AG04449 (cell line): ENCODE measurements at regions not wholly inside any gene's neighbourhood (a gene's known extent, or its start where the extent isn't known, plus 50 kb on each side); places are given as distances from the start of the nearest gene placed in this dataset.

Experiments used
- CTCF ChIA-PET: fragments of 350-600 bp; formaldehyde crosslinking; extraction: SDS; loops from one replicate; lab custom pipeline; 2021; ENCODE audit warnings: antibody characterized with exemption; lab: Yijun Ruan, JAX
- POLR2A ChIA-PET: fragments of 400-600, 350-600 bp; formaldehyde crosslinking; extraction: SDS; loops from one replicate; lab custom pipeline; 2020; ENCODE audit warnings: antibody characterized with exemption, inconsistent platforms; lab: Yijun Ruan, JAX
- DNase-seq: peaks from one replicate; pipeline ENCODE4 v3.0.0-alpha.2; 2010; ENCODE audit warnings: low read depth, low spot score
- H3K4me3 ChIP-seq: 2 replicates; pipeline ENCODE4 v1.5.1; 2011; ENCODE audit warnings: low read depth, mild to moderate bottlenecking, control low read depth, low read length
- TF ChIP-seq, protein P1 (sequence below): IDR thresholded peaks from one replicate; pipeline ENCODE4 v1.5.1; 2011; ENCODE audit warnings: mild to moderate bottlenecking, moderate library complexity, low read length, control low read depth, inconsistent platforms; ENCODE audit not compliant: insufficient read depth; ENCODE audit errors: missing control alignments

DNA sequence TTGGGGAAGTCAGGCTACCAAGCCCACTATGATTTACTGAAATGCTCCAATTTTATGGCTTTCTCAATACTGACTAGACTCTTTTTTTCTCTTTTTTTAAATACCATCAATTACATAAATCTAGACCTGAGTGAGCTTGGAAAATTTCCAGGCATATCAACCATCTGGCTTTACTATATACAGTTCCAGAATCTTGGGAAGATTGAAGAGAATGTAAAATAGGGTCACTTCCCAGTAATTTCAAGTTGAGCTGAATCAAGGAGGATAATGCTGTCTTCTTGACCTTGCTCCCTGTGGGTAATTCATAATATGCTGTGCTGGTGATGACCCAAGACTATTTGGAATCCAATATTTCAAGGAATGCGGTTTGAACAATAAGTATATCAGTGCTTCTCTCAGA lies 108.1 kb downstream of the MAP3K21 start:
- ChIA-PET POLR2A (no interaction called here), CTCF (no interaction called here)
- TF ChIP-seq, protein P1, sequence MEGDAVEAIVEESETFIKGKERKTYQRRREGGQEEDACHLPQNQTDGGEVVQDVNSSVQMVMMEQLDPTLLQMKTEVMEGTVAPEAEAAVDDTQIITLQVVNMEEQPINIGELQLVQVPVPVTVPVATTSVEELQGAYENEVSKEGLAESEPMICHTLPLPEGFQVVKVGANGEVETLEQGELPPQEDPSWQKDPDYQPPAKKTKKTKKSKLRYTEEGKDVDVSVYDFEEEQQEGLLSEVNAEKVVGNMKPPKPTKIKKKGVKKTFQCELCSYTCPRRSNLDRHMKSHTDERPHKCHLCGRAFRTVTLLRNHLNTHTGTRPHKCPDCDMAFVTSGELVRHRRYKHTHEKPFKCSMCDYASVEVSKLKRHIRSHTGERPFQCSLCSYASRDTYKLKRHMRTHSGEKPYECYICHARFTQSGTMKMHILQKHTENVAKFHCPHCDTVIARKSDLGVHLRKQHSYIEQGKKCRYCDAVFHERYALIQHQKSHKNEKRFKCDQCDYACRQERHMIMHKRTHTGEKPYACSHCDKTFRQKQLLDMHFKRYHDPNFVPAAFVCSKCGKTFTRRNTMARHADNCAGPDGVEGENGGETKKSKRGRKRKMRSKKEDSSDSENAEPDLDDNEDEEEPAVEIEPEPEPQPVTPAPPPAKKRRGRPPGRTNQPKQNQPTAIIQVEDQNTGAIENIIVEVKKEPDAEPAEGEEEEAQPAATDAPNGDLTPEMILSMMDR = no peak
- DNase-seq = no peak
- no peak overlapping the region for H3K4me3 ChIP-seq

DNA sequence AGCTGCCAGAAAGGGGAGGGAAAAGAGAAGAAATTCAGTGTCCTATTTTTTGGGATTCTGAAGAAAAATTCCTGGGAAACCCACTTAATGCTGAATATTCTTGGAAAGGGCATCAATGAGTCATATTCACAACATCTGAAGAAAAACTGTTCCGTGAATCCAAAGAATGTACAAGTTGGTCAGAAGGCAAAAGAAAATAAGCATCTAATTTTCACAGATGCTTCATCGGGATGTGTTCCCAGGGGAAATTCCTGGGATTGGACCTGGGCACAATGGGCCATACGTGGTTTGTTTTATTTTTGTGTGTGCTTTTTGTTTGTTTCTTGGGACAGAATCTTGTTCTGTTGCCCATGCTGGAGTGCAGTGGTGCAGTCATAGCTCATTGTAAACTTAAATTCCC lies 112.2 kb downstream of the MAP3K21 start:
- no peak for DNase-seq
- ChIA-PET POLR2A (no interaction called here), CTCF (interaction anchor here (1.1 to 4.9 kb wide), 4 partner anchors 9 to 870 kb away, joined by 4 to 30 read pairs (median 15); no protein-coding TSS in a partner anchor)
- TF ChIP-seq, protein P1 = no peak
- H3K4me3 ChIP-seq = no peak overlapping the region

DNA sequence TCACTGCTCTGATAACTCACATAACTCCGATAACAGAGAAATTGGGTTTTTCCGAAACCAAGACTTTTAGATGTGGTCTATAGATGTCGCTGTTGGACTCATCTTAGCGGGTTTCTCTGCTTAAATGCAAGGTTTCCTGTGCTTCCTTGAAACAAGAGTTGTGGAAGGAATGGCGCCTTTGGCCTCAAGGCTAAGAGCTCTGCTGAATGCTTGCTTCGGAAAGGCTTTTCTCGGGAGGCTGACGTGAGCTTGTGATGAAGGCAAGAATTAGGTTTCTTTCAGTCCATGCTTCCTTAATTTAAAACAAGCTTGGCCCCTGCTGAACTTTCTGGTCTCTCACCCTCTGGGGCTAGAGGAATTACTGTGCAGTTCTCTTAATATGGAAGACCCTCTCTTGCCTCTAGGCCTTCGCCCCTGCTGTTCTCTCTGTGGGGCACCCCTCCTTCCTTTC lies 113.5 kb downstream of the MAP3K21 start:
- TF ChIP-seq, protein P1 = peak; percentile 56
- POLR2A ChIA-PET = interaction anchor here (0.6 kb wide), 1 partner anchor 621 kb away, joined by 3 read pairs; no protein-coding TSS in a partner anchor
- CTCF ChIA-PET = interaction anchor here (0.7 to 4.9 kb wide), 9 partner anchors 10 to 869 kb away, joined by 3 to 30 read pairs (median 4); no protein-coding TSS in a partner anchor
- no peak overlapping the region for H3K4me3 ChIP-seq
- peak; percentile 7 for DNase-seq

DNA sequence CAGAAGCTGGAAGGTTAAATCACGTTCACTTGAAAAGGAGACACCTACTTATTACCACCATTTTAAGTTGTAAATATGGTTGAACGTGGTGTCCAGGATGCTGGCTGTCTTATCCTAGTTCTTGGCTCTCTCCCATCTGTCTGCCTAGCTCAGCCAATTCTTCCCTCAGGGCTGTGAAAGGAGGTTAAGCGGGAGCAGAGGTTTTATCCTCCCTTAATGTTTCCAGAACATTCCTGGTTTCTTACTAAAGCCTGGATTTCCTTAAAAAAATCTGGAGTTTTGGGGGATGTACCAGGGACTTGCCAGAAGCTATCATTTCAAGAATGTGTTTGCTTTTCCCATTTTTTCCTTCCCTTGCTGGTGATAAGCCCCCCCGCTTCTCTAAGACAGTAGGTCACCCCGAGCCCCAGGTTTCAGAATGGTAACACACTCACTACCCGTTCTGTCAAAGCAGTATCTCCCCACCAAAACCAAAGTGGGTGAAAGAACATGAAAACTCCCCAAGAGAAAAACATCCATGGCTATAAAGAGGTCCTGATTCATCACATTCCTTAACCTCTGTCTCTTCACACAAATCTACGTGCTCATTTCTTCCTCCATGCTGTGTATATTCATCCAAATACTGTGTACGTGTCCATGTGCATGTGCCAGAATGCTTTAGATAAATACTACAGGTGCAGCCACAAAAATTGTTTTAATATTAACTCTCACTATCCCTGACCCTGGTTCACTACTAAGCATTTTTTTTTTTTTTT lies 114.7 kb downstream of the MAP3K21 start:
- ChIA-PET CTCF (interaction anchor here (1.4 to 4.9 kb wide), 5 partner anchors 29 to 624 kb away, joined by 3 to 30 read pairs (median 6); no protein-coding TSS in a partner anchor), POLR2A (no interaction called here)
- TF ChIP-seq, protein P1 = no peak
- no peak overlapping the region for H3K4me3 ChIP-seq
- DNase-seq = no peak

DNA sequence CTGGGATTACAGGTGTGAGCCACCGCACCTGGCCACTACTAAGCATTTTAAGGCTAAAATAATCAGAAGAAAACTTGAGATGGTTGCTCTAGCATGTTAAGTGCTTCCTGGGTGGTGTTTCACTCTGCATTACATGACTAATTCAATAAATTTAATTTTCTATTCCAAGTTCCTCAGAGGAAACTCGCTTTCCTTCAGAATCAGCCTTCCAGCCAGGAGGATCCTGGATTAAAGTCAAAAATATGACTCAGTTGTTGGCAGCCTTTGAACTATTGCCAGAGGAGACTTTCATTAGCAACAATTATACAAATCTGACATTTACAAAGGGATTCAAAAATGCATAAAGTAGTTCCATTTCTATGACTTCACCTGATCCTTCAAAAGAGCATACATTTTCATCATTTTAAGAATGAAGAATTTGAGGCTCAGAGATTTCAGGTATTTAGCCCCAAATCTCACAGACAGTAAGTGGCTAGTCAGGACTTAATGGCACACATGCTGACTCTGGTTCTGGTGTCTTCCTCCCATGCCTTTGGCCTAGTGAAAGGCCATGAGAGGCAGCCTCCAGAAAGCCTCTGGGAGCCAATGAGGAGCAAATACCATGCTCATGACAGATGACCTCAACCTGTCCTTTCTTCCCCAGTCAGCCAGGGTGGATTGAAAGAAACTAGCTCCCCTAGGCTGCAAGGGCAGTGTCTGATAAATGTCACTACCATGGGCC lies 115.7 kb downstream of the MAP3K21 start:
- POLR2A ChIA-PET = no interaction called here
- DNase-seq = no peak
- TF ChIP-seq, protein P1 = no peak
- H3K4me3 ChIP-seq = no peak overlapping the region
- CTCF ChIA-PET = no interaction called here

DNA sequence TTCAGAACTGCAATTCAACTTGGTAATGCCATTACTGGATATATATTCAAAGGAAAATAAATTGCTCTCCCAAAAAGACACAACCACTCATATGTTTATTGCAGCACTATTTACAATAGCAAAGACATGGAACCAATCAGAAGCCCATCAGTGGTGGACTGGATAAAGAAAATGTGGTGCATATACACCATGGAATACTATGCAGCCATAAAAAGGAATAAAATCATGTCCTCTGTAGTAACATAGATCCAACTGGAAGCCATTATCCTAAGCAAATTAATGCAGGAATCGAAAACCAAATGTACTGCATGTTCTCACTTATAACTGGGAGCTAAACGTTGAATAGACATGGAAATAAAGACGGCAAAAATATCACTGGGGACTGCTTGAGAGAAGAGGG lies 117.0 kb downstream of the MAP3K21 start:
- no peak for DNase-seq
- POLR2A ChIA-PET = no interaction called here
- CTCF ChIA-PET = interaction anchor here (1.2 kb wide), 1 partner anchor 623 kb away, joined by 4 read pairs; no protein-coding TSS in a partner anchor
- TF ChIP-seq, protein P1 = no peak
- H3K4me3 ChIP-seq = no peak overlapping the region
